Hematopoietic multipotent progenitor cell treated with erythropoietin and hydrocortisone succinate and interleukin-3 and kit ligand, for 17 days (in vitro differentiated cells): ENCODE measurements at regions not wholly inside any gene's neighbourhood (a gene's known extent, or its start where the extent isn't known, plus 50 kb on each side); places are given as distances from the start of the nearest gene placed in this dataset.

ENCODE experiments used
- DNase-seq: peaks from one replicate; pipeline ENCODE4 v3.0.0-alpha.2; 2015; ENCODE audit warnings: low spot score

- no peak for DNase-seq
Observed at GRCh38 chr22:48373626-48374173, 1454.0 kb downstream of the BRD1 start.

- DNase-seq: no peak
Observed at GRCh38 chr22:48372390-48372789, 1455.3 kb downstream of the BRD1 start.

GRCh38 chr22:48371391-48371790, 1456.3 kb downstream of the BRD1 start:
- DNase-seq: no peak

- no peak for DNase-seq
Observed at GRCh38 chr22:48370508-48371325, 1457.0 kb downstream of the BRD1 start.

GRCh38 chr22:48369789-48370507, 1457.7 kb downstream of the BRD1 start:
- no peak for DNase-seq

- DNase-seq: no peak
Observed at GRCh38 chr22:48368975-48369525, 1458.6 kb downstream of the BRD1 start.

- no peak for DNase-seq
Observed at GRCh38 chr22:48367731-48368130, 1459.9 kb downstream of the BRD1 start.

GRCh38 chr22:48366591-48366990, 1461.1 kb downstream of the BRD1 start:
- DNase-seq: no peak

GRCh38 chr22:48366056-48366455, 1461.6 kb downstream of the BRD1 start:
- DNase-seq: no peak

- DNase-seq: no peak
Observed at GRCh38 chr22:48365386-48365785, 1462.3 kb downstream of the BRD1 start.

GRCh38 chr22:48362721-48363404, 1464.8 kb downstream of the BRD1 start:
- no peak for DNase-seq

- no peak for DNase-seq
Observed at GRCh38 chr22:48361099-48361639, 1466.5 kb downstream of the BRD1 start.

- DNase-seq: no peak
Observed at GRCh38 chr22:48359613-48359965, 1468.1 kb downstream of the BRD1 start.

GRCh38 chr22:48358886-48359612, 1468.6 kb downstream of the BRD1 start:
- DNase-seq: no peak

- DNase-seq: no peak
Observed at GRCh38 chr22:48357961-48358360, 1469.7 kb downstream of the BRD1 start.

GRCh38 chr22:48357196-48357595, 1470.5 kb downstream of the BRD1 start:
- no peak for DNase-seq

GRCh38 chr22:48356731-48357130, 1470.9 kb downstream of the BRD1 start:
- no peak for DNase-seq

- DNase-seq: no peak
Observed at GRCh38 chr22:48354096-48354495, 1473.6 kb downstream of the BRD1 start.

- no peak for DNase-seq
Observed at GRCh38 chr22:48353116-48353947, 1474.3 kb downstream of the BRD1 start.
